ENCODE measurements at regions not wholly inside any gene's neighbourhood (a gene's known extent, or its start where the extent isn't known, plus 50 kb on each side); places are given as distances from the start of the nearest gene placed in this dataset.

GRCh38 chr2:123091471-123091870, 933.6 kb upstream of the CNTNAP5 start:
- intact Hi-C loops (cut with DNase I): no loop called here
- no peak for DNase-seq

- intact Hi-C loops (cut with DNase I): no loop called here
- DNase-seq: no peak
Measured at GRCh38 chr2:123093199-123093598, 931.9 kb upstream of the CNTNAP5 start.

- intact Hi-C loops (cut with DNase I): no loop called here
- peak in 1 of 10 donors; percentile 66 for DNase-seq
Measured at GRCh38 chr2:123095219-123095835, 929.8 kb upstream of the CNTNAP5 start.

- no peak for DNase-seq
- intact Hi-C loops (cut with DNase I): no loop called here
Measured at GRCh38 chr2:123098619-123099018, 926.5 kb upstream of the CNTNAP5 start.

GRCh38 chr2:123101434-123101833, 923.7 kb upstream of the CNTNAP5 start:
- no peak for DNase-seq
- intact Hi-C loops (cut with DNase I): no loop called here

- no peak for DNase-seq
- intact Hi-C loops (cut with DNase I): no loop called here
Measured at GRCh38 chr2:123103902-123104301, 921.2 kb upstream of the CNTNAP5 start.

GRCh38 chr2:123116595-123116994, 908.5 kb upstream of the CNTNAP5 start:
- intact Hi-C loops (cut with DNase I): no loop called here
- DNase-seq: no peak

GRCh38 chr2:123127236-123127635, 897.9 kb upstream of the CNTNAP5 start:
- no peak for DNase-seq
- intact Hi-C loops (cut with DNase I): no loop called here

- intact Hi-C loops (cut with DNase I): no loop called here
- DNase-seq: no peak
Measured at GRCh38 chr2:123128951-123129350, 896.1 kb upstream of the CNTNAP5 start.

- no peak for DNase-seq
- intact Hi-C loops (cut with DNase I): no loop called here
Measured at GRCh38 chr2:123136419-123136818, 888.7 kb upstream of the CNTNAP5 start.

- intact Hi-C loops (cut with DNase I): no loop called here
- no peak for DNase-seq
Measured at GRCh38 chr2:123144082-123144481, 881.0 kb upstream of the CNTNAP5 start.

GRCh38 chr2:123153041-123153440, 872.0 kb upstream of the CNTNAP5 start:
- DNase-seq: no peak
- intact Hi-C loops (cut with DNase I): no loop called here

GRCh38 chr2:123154195-123154594, 870.9 kb upstream of the CNTNAP5 start:
- DNase-seq: no peak
- intact Hi-C loops (cut with DNase I): no loop called here

- DNase-seq: no peak
- intact Hi-C loops (cut with DNase I): no loop called here
Measured at GRCh38 chr2:123157016-123157415, 868.1 kb upstream of the CNTNAP5 start.

- intact Hi-C loops (cut with DNase I): no loop called here
- DNase-seq: no peak
Measured at GRCh38 chr2:123162400-123163016, 862.6 kb upstream of the CNTNAP5 start.

GRCh38 chr2:123163398-123163797, 861.7 kb upstream of the CNTNAP5 start:
- no peak for DNase-seq
- intact Hi-C loops (cut with DNase I): no loop called here

GRCh38 chr2:123164216-123164615, 860.9 kb upstream of the CNTNAP5 start:
- DNase-seq: no peak
- intact Hi-C loops (cut with DNase I): no loop called here

GRCh38 chr2:123165616-123166015, 859.5 kb upstream of the CNTNAP5 start:
- DNase-seq: no peak
- intact Hi-C loops (cut with DNase I): no loop called here

GRCh38 chr2:123179526-123179925, 845.6 kb upstream of the CNTNAP5 start:
- DNase-seq: no peak
- intact Hi-C loops (cut with DNase I): no loop called here

GRCh38 chr2:123195957-123196356, 829.1 kb upstream of the CNTNAP5 start:
- intact Hi-C loops (cut with DNase I): no loop called here
- DNase-seq: no peak

GRCh38 chr2:123200035-123200434, 825.1 kb upstream of the CNTNAP5 start:
- intact Hi-C loops (cut with DNase I): no loop called here
- no peak for DNase-seq

GRCh38 chr2:123207245-123207644, 817.8 kb upstream of the CNTNAP5 start:
- no peak for DNase-seq
- intact Hi-C loops (cut with DNase I): no loop called here

GRCh38 chr2:123209202-123209601, 815.9 kb upstream of the CNTNAP5 start:
- intact Hi-C loops (cut with DNase I): no loop called here
- no peak for DNase-seq

All from posterior cingulate gyrus (tissue), 11 donors.